ENCODE measurements at regions not wholly inside any gene's neighbourhood (a gene's known extent, or its start where the extent isn't known, plus 50 kb on each side); places are given as distances from the start of the nearest gene placed in this dataset.

GRCh38 chr1:69451196-69451595, 116.5 kb upstream of the LRRC7 start:
- no peak for TF ChIP-seq CTCF (IDR thresholded peaks at IDR 0.05; ENCODE audit: low read depth, low read length)
- DNase-seq (ENCODE audit: low read depth in 2 of 2), result no peak
- no peak overlapping the region for H3K4me3 ChIP-seq (replicated peaks in 1 of 2; ENCODE audit: low read depth in 2 of 2, low read length in 2 of 2)

GRCh38 chr1:69455718-69456117, 112.0 kb upstream of the LRRC7 start:
- H3K4me3 ChIP-seq (replicated peaks in 1 of 2; ENCODE audit: low read depth in 2 of 2, low read length in 2 of 2), result no peak overlapping the region
- TF ChIP-seq CTCF (IDR thresholded peaks at IDR 0.05; ENCODE audit: low read depth, low read length), result no peak
- DNase-seq (ENCODE audit: low read depth in 2 of 2), result no peak

GRCh38 chr1:69459244-69459643, 108.5 kb upstream of the LRRC7 start:
- TF ChIP-seq CTCF (IDR thresholded peaks at IDR 0.05; ENCODE audit: low read depth, low read length), result no peak
- H3K4me3 ChIP-seq (replicated peaks in 1 of 2; ENCODE audit: low read depth in 2 of 2, low read length in 2 of 2), result no peak overlapping the region
- DNase-seq (ENCODE audit: low read depth in 2 of 2), result no peak

- no peak for DNase-seq (ENCODE audit: low read depth in 2 of 2)
- no peak for TF ChIP-seq CTCF (IDR thresholded peaks at IDR 0.05; ENCODE audit: low read depth, low read length)
- H3K4me3 ChIP-seq (replicated peaks in 1 of 2; ENCODE audit: low read depth in 2 of 2, low read length in 2 of 2), result no peak overlapping the region
These were observed 92.7 kb upstream of the LRRC7 start for GRCh38 chr1:69475021-69475420.

- TF ChIP-seq CTCF (IDR thresholded peaks at IDR 0.05; ENCODE audit: low read depth, low read length), result no peak
- no peak overlapping the region for H3K4me3 ChIP-seq (replicated peaks in 1 of 2; ENCODE audit: low read depth in 2 of 2, low read length in 2 of 2)
- DNase-seq (ENCODE audit: low read depth in 2 of 2), result no peak
These were observed 88.0 kb upstream of the LRRC7 start for GRCh38 chr1:69479734-69480133.

GRCh38 chr1:69483246-69483645, 84.5 kb upstream of the LRRC7 start:
- H3K4me3 ChIP-seq (replicated peaks in 1 of 2; ENCODE audit: low read depth in 2 of 2, low read length in 2 of 2), result no peak overlapping the region
- DNase-seq (ENCODE audit: low read depth in 2 of 2), result no peak
- no peak for TF ChIP-seq CTCF (IDR thresholded peaks at IDR 0.05; ENCODE audit: low read depth, low read length)

- no peak overlapping the region for H3K4me3 ChIP-seq (replicated peaks in 1 of 2; ENCODE audit: low read depth in 2 of 2, low read length in 2 of 2)
- DNase-seq (ENCODE audit: low read depth in 2 of 2), result no peak
- TF ChIP-seq CTCF (IDR thresholded peaks at IDR 0.05; ENCODE audit: low read depth, low read length), result no peak
These were observed 82.1 kb upstream of the LRRC7 start for GRCh38 chr1:69485616-69486015.

Data from cardiac fibroblast (primary cell).